Progenitor cell of endocrine pancreas (in vitro differentiated cells): ENCODE measurements at regions not wholly inside any gene's neighbourhood (a gene's known extent, or its start where the extent isn't known, plus 50 kb on each side); places are given as distances from the start of the nearest gene placed in this dataset.

Experiments
- DNase-seq: peaks from one replicate; pipeline ENCODE4 v3.0.0; 2021; ENCODE audit warnings: low spot score; ENCODE audit not compliant: unreplicated experiment
- H3K27ac Mint-ChIP-seq: 2 replicates; pipeline ENCODE4 v1.8.0; 2021; ENCODE audit warnings: mild to moderate bottlenecking, moderate library complexity, mixed read lengths
- H3K27me3 Mint-ChIP-seq: 2 replicates; pipeline ENCODE4 v1.8.0; 2021; ENCODE audit warnings: mixed read lengths
- H3K36me3 Mint-ChIP-seq: 2 replicates; pipeline ENCODE4 v1.8.0; 2022; ENCODE audit warnings: mixed read lengths; ENCODE audit not compliant: insufficient read depth
- H3K4me1 Mint-ChIP-seq: 2 replicates; pipeline ENCODE4 v1.8.0; 2021; ENCODE audit warnings: low read depth, mixed read lengths
- H3K4me3 Mint-ChIP-seq: 2 replicates; pipeline ENCODE4 v1.8.0; 2021; ENCODE audit warnings: low read depth, mild to moderate bottlenecking, moderate library complexity, mixed read lengths
- H3K9me3 Mint-ChIP-seq: 2 replicates; pipeline ENCODE4 v1.8.0; 2021; ENCODE audit warnings: low read depth, mixed read lengths
- TF ChIP-seq, protein P1 (sequence below): fragments of 200-600 bp; sonication (generic); IDR thresholded peaks from one replicate; pipeline ENCODE4 v1.5.0; 2021; ENCODE audit warnings: antibody characterized with exemption, mild to moderate bottlenecking; ENCODE audit not compliant: unreplicated experiment

GRCh38 chrX:107542500-107542899 is 85.8 kb upstream of the PRPS1 start:
- no peak for DNase-seq
- no peaks in the 10 kb centered on the region for H3K27me3 Mint-ChIP-seq
- H3K4me3 Mint-ChIP-seq, result no peak overlapping the region
- peaks cover 12% of the 10 kb centered on the region for H3K9me3 Mint-ChIP-seq
- TF ChIP-seq, protein P1, sequence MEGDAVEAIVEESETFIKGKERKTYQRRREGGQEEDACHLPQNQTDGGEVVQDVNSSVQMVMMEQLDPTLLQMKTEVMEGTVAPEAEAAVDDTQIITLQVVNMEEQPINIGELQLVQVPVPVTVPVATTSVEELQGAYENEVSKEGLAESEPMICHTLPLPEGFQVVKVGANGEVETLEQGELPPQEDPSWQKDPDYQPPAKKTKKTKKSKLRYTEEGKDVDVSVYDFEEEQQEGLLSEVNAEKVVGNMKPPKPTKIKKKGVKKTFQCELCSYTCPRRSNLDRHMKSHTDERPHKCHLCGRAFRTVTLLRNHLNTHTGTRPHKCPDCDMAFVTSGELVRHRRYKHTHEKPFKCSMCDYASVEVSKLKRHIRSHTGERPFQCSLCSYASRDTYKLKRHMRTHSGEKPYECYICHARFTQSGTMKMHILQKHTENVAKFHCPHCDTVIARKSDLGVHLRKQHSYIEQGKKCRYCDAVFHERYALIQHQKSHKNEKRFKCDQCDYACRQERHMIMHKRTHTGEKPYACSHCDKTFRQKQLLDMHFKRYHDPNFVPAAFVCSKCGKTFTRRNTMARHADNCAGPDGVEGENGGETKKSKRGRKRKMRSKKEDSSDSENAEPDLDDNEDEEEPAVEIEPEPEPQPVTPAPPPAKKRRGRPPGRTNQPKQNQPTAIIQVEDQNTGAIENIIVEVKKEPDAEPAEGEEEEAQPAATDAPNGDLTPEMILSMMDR, result peak; percentile 41
- peak overlapping the region; percentile 81 for H3K27ac Mint-ChIP-seq
- no peaks in the 10 kb centered on the region for H3K36me3 Mint-ChIP-seq
- peaks cover 17% of the 10 kb centered on the region for H3K4me1 Mint-ChIP-seq

DNA sequence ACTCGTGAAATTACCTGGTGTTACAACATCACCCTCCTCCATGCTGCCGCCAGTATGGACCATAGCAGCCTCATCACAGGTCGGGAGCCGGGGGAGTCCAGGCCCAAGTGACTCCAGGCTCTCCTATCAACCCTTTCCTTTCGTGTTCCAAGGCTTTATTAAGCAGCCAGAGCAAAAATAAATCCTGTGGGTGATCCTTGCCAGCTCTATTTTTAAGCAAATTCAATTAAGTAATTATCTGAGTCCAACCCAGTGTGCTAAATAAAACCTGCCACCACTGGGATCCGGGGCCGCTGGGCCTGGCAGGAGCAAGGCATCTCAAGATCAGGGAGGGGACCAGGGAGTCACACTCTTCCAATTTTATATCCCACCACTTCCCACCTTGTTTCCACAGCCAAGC is 80.7 kb upstream of the PRPS1 start:
- Mint-ChIP-seq H3K27ac (no peak overlapping the region), H3K27me3 (peaks cover 4% of the 10 kb centered on the region), H3K9me3 (peaks cover 13% of the 10 kb centered on the region), H3K4me1 (peaks cover 4% of the 10 kb centered on the region), H3K36me3 (no peaks in the 10 kb centered on the region), H3K4me3 (no peak overlapping the region)
- DNase-seq, result no peak
- TF ChIP-seq, protein P1, result no peak

GRCh38 chrX:107548775-107549174 is 79.5 kb upstream of the PRPS1 start:
- DNase-seq, result no peak
- H3K27me3 Mint-ChIP-seq, result peaks cover 4% of the 10 kb centered on the region
- no peak overlapping the region for H3K27ac Mint-ChIP-seq
- no peaks in the 10 kb centered on the region for H3K4me1 Mint-ChIP-seq
- H3K36me3 Mint-ChIP-seq, result no peaks in the 10 kb centered on the region
- TF ChIP-seq, protein P1, result no peak
- no peak overlapping the region for H3K4me3 Mint-ChIP-seq
- peaks cover 6% of the 10 kb centered on the region for H3K9me3 Mint-ChIP-seq

DNA sequence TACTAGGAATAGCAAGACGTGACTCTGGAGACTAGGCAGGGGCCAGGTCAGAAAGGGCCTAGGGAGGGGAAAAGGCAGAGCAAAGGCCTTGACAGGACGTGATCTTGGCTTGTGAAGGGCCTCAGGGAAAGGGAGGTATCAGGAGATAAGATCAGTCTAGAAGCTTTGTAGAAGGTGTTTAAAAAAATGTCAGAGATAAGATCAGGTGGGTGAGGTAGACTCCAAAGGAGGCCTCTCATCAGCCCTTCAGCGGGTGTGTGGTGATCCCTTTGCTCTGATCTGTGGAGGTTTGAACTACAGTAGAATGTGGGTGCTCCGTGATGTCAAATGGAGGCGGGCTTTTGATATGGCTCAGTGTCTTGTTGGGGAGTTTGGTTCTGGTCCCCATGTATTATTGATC is 78.8 kb upstream of the PRPS1 start:
- Mint-ChIP-seq H3K9me3 (peaks cover 9% of the 10 kb centered on the region), H3K27me3 (peaks cover 4% of the 10 kb centered on the region), H3K36me3 (no peaks in the 10 kb centered on the region)

GRCh38 chrX:107551546-107551945 is 76.8 kb upstream of the PRPS1 start:
- no peak overlapping the region for H3K27ac Mint-ChIP-seq
- no peak for DNase-seq
- TF ChIP-seq, protein P1, result no peak
- no peak overlapping the region for H3K4me3 Mint-ChIP-seq
- peaks cover 4% of the 10 kb centered on the region for H3K27me3 Mint-ChIP-seq
- H3K36me3 Mint-ChIP-seq, result no peaks in the 10 kb centered on the region
- no peaks in the 10 kb centered on the region for H3K4me1 Mint-ChIP-seq
- peaks cover 15% of the 10 kb centered on the region for H3K9me3 Mint-ChIP-seq

More for the DNA sequence above, 78.8 kb upstream of the PRPS1 start:
- no peak for DNase-seq
- no peak overlapping the region for H3K4me3 Mint-ChIP-seq
- TF ChIP-seq, protein P1, result no peak
- H3K4me1 Mint-ChIP-seq, result no peaks in the 10 kb centered on the region
- no peak overlapping the region for H3K27ac Mint-ChIP-seq
